HCEC 1CT (cell line): ENCODE measurements at regions not wholly inside any gene's neighbourhood (a gene's known extent, or its start where the extent isn't known, plus 50 kb on each side); places are given as distances from the start of the nearest gene placed in this dataset.
"Not testable (repeated sequence)": the region's sequence is repeated elsewhere in the genome, so short reads cannot be mapped to it uniquely, and the experiment has no call there.

Experiments used
- DNase-seq: peaks from one replicate; pipeline ENCODE4 v3.0.0-alpha.2; 2017

DNA sequence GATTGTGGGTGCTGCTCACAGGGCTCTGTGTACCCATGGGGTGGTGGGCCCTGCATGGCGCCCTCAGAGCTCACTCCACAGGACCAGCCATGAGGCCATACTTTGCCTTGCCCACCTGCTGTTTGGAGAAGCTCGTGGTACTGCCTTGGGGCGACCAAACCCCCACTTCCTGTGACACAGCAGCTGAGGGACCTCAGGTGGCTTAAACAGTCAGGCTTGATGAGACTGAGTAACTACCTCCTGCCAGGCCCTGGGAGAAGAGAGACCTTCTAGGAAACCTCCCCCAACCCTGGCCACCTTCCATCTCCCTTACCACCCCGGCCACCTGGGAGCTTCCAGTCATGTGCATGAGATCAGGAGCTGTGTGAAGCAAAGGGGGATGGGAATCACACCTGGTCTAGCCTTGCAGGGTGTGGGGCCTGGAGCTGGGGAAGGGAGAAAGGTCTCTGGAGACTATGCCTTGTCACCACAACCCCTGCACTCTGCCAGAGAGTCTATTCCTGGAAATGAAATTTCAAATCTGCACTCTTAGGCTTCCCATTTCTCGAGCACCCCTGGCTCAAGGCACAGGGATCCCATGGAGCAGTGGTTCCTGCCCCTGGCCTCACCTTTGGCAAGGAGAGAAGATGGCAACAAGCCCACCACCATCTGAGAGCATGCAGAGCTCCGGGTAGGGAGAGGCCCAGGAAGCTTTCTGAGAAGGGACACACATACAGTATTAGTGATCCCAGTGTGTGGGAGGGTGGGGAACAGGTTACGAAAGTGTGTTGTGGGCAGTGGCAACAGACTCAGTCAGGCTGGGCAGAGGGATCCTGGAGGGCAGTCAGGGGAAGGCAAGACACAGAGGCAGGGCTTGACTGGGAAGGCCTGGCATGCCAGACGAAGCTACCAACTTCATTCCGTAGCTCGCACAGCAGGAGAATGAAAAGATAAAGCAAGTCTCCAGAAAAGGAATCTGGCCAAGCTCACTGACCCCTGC lies 125.0 kb downstream of the URI1 start:
- DNase-seq = no peak

DNA sequence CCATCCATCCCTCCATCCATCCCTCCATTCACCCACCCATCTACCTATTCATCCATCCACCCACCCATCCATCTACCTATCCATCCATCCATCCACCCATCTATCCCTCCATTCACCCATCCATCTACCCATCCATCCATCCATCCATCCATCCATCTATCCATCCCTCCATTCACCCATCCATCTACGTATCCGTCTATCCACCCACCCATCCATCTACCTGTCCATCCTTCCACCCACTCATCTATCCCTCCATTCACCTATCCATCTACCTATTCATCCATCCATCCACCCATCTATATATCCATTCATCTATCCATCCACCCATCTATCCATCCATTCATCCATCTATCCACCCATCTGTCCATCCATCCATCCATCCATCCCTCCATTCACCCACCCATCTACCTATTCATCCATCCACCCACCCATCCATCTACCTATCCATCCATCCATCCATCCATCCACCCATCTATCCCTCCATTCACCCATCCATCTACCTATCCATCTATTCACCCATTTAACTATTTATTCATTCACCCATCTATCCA lies 126.0 kb downstream of the URI1 start:
- not testable (repeated sequence) for DNase-seq

DNA sequence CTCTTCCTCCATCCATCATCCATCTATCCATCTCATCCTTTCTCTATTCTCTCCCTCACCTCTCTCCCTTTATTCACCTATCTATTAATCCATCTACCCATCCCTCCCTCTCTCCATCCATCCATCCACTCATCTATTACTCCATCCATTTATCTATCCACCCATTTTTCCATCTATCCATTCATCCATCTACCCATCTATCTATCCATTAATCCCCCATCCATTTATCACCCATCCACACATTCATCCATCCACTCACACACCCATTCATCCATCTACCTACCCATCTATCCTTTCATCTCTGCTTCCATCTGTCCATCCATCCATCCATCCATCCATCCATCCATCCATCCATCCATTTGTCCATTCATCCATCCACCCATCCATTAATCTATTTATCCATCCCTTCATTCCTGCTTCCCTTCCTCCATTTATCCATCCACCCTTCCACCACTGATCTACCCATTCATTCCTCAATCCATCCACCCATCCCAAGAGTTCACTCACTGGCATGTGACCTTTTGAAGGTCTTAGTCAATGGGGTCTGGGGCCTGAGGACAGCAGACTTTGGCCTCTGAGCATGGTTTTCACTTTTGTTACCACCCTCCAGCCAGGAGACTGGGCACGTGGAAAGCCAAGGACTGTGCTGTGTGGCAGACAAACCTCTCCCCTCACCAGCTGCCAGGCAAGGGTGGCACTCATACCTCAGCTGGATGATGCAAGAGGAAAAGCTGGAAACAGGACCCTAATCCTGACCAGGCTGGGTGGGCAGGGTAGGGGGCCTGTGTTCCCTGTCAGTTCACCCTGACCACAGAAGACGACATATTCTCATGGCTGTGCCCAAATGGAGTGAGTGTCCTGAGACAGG lies 126.7 kb downstream of the URI1 start:
- no peak for DNase-seq

DNA sequence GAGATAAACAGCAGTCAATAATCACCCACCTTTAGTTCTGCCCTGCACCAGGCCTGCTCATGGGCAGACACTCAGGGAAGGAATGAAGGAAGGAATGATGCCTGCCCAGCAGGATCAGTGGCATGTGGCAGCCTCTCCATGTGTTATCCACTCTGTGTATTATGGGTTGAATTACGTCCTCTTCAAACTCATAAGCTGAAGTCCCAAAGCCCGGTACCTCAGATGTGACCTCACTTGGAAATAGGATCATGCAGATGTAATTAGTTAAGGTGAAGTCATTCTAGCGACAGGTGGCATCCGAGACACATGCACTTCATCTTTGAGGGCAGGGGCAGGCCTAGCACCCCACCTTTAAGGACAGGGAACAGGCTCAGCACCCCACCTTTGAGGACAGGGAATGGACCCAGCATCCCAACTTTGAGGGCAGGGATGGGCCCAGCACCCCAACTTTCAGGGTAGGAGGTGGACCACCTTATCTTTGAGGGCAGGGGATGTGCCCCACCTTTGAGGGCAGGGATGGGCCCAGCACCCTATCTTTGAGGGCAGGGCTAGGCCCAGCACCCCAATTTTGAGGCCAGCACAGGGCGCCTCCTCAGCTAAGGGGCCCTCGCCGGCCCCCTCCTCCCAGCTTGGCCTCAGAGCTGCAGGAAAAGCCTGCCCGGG lies 127.6 kb downstream of the URI1 start:
- no peak for DNase-seq

DNA sequence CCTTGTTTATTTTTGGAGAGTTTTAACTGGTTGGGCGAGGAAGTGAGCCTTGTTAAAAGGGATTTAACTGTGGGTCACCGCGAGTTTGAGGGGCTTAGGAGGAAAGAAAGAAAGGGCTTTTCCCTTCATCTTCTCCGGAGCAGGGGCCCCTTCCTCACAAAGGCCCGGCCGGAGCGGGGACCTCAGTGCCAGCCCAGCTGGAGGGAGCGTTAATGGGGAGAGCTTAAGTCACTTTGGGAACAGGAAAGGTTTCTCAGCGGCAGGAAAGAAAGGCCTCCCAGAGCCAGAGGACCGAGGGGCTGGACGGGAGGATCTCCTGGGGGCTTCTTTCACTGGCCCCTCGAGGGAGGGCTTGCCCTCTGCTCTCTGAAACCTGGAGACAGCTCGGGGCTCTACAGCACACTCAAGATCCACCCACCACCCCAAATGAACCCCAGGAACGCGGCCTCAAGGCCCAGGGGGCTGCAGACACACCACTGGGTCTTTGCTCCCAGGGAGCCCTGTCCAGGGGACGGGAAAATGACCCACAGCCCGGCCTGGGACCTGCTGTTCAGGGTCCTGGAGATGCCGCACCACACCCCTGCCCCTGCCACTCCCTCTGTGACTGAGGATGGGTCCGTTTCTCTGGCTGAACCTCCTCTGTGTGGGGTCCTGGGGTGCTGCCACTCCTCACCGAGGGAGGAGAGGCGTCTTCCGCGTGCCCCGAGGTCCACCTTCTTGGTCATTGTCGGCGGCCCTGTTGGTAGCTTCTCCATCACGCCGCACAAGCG lies 128.3 kb downstream of the URI1 start:
- no peak for DNase-seq

DNA sequence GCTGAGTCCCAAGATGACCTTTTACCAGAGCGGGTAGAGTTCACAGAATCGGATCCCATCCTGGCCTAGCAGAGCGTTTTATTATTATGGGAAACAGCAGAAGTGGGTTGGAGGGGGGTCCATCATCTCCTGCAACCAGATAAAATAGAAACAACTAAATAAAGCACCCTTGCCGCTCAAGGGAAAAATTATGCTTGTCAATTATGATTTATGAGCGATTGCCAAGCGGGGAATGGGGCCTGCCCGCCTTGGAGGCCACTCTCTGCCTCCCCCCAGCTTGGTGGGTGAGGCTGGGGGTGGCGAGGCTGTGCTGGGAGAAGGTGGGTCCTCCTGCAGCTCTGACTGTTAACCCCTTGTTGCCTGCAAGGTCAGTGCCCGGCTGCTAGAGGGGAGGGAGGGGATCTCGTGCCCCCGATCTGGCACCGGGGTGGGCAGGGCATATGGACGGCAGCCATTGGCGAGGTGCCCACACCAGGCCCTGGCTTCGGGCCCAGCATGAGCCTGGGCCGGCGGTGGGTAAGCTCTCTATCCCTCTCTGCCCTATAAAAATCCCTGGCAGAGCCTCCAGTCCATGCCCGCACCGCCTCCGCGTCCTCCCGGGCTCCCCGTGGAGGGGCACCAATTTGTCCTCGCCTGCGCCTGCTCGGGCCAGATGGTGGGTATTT lies 129.1 kb downstream of the URI1 start:
- no peak for DNase-seq

DNA sequence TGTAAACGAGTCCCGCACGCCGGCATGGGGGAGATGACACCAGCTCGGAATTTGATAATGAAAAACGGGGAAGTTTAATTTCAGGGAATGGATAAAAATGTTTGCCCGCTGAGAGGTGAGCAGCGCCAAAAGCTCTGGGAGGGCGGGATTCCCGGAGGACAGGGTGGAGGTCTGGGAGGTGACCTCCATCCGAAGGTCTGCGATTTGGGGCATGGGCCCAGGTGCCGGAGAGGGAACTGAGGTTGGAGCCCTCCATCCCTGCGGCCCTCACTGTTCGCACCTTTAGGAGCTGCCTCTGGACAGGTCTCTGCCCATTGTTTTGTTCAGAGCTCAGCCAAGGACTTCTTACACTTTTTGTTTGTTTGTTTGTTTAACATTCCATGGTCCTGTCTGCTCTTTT lies 129.8 kb downstream of the URI1 start:
- DNase-seq = no peak

DNA sequence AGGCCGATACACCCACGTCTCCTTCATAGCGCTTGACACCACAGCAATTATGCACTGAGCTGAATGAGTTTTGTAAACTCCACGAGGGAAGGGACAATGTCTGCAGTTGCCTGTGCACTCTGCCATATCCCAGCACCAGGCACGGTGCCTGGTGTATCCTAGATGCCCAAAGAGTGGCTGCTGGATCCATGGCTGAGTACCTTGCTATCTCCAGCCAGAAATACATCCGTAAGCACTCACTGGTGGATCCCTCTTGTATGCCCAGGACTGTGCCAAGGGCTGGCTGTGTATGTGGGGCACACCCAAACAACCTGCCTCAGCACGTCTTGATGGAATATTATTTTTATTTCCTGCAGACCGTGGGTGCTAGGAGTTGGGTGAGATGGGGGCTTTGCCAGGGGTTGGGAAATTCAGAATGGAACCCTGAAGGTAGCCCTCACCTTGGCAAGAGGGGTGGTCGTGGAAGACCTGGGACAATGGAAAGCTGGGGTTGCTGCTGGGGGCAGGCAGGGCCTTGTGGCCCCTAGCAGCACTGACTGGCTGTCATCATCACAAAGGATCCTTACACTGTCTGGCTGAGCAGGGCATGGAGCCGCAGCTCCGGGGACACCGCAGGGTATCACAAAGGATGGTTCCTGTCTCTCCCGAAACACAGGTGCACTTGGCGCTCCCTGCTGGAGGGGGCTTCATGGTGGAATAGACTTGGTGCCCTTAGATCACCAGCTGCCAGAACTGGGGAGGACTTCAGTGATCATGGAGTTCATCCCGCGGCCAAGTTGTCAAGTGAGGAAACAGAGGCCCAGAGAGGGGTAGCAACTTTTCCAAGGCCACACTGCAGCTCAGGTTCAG lies 131.3 kb downstream of the URI1 start:
- DNase-seq = no peak

DNA sequence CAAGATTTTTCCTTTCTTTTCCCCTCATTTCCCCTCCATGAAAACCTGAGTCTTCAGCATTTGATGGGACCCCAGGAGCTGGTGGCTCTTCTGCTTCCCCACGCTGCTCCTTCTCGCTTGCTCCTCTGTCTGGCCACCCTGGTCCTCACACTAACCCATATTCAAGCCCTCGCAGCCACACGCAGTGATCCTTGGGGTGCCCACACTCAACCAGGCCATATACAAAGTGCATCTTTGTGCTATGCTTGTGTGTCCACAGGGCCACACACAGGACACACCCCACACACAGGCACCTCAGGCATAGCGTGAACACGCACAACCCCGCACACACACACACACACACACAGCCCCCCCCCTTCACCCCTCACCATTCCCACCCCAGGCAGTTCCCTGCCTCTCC lies 132.1 kb downstream of the URI1 start:
- no peak for DNase-seq

DNA sequence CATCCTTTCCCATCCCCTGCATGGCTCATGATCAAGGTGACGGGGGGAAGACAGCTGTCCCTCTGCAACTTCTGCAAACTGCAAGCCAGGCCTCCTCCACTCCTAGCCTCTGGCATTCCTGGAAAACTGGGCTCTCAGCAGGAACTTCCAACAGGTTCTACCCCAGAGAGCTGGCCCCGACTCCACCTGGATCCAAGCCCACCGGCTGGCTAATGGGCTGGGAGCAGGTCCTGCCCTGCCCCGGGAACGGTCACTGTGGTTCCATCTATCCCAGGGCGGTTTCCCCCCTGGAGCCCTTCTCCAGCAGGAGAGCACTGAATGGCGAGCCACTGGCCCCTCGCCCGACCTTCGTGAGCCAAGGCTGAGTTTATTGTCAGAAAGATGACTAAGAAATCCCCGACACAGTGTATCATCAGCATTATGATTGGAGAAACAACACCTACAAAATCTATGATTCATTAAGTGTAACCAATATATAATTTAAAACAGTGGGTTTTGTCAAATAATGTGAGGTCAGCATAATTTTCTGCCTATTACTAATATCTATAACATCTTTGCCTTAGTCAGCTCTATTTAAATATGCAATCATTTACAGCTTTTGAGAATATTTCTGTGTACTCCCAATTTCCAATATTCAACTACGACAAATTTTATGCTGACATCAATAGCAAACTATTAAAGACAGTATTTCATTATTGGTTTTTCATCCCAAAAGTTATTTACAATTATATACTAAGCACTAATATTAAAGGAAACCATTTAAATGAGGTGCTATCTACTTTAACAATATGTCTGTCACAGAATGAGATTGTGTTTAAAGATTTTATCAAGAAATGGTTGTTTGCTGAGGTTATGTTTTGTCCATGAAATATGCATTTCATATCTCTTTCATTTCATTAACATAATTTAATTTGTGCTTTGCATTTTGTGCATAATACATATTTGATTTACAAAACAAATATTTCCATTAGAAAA lies 133.0 kb downstream of the URI1 start:
- no peak for DNase-seq

DNA sequence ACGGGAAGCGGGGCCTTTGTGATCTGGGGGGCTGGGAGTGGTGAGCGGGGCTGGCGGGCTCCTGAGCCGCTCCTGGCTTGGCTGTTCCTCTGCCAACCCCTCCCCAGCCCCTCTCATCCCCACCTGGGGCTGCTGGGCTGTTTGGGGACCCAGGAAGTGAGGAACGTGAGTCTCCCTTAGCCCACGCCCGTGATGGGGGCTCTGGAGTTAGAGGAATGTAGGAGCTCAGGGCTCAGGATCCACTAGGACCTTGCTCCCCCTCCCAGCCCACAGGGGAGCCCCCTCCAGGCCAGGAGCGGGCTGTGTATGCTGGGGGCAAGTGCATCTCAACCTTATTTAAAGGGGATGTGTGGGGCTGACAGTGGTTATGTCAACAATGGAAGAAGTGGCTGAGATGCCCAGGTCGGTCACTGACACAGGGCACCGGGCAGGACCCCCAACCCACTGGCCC lies 134.1 kb downstream of the URI1 start:
- no peak for DNase-seq

DNA sequence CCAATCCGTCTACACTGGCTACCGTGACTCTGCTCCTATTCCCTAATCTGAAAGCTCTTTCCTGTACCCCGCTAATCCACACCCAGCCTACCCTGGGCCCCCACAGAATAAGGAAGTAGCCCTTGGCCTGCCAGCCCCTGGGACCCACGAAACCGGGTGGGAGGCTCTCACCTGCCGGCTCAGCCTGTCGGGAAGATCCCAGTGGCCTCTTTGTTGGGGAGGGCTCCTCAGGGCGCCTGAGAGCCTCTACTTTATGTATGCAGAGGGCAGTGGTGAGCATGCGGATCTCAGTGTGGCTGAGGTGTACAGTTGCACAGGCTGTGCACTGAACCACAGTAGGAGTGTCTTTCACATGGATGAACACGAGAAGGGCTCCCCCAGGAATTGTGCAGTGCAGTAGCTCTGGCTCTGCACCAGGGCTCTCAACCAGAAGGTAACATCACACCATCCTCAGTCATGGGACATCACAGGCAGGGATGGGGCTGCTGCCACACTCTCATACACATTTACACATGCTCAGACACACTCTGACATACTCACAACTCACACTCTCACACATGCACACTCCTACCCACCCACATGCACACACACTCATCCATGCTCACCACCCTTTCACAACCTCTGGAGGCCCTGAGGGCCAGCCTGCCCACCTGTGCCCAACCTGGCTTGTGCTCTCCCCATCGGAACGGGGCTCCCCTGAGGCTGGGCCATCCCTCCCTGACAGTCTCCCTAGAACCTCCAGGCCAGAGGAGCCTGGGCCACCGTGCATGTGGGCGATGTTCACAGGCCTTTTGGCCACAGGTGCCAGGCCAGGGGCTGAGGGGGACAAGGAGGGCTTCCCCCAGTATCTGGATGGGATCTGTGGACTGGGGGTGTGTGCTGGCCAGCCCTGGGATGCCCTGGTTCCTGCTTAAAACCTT lies 135.0 kb downstream of the URI1 start:
- no peak for DNase-seq

DNA sequence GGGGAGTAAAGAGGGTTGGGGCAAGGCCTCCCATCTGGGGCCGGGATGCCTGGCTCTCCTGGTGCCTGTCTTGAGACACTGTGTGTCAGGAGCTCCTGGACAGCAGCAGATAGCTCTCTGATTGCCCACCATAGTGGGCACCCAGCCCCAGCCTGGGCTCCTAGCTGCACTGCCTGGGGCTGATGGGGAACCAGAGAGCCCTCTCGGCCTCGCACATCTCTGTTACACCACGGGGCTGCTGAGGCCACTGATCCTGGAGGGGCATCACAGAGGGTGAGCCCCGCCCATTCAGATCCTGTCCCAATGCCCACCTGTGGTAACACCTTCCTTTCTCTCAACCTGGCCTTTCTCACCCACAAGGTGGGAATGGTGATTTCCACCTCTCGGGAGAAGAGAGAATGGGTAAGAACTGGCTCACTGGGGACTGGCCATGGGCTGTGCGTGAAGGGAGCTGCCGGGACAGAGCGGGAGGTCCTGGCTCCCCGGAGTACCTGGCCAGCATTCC lies 135.9 kb downstream of the URI1 start:
- no peak for DNase-seq

DNA sequence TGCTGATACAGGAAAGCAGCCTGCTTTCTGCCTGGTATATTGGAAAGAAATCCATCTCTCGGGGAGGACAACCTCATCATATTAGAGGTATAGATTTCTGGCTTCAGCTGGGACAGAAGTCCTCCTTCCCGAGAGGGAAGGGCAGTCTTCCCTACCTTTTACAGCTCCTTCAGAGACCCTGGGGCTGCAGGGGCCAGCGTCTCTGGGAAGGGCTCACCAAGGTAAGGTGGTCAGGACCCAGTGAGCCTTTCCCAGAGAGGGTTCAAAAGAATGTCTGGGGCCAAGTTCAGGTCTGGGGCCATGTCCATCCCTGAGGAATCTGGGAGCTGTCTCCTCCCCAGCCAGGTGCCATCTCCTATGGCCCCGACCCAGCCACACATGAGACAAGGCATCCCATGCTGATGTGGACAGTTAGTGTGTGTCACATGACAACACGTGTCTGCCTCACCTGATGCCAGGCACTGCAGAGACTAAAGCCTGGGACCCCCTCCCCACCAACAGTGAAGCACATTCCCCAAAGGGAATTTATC lies 136.4 kb downstream of the URI1 start:
- no peak for DNase-seq

DNA sequence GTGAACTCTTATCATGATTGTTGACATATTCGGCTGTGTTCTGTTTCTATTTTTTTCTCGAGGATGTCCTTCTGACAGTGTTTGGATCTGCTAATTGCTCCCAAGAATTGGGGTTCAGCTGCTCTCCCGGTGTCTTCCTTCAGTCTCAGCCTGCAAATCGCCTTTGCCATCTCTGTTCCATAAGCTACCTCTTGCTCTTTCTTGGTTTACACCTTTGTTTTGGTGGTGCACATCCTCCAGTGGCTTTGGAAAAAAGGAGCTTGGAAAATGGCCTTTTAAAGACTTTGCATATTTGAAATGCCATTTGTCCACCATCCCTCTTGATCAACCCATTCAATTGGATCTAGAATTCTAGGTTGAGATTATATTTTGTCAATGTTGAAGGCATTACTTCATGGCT lies 137.2 kb downstream of the URI1 start:
- no peak for DNase-seq

DNA sequence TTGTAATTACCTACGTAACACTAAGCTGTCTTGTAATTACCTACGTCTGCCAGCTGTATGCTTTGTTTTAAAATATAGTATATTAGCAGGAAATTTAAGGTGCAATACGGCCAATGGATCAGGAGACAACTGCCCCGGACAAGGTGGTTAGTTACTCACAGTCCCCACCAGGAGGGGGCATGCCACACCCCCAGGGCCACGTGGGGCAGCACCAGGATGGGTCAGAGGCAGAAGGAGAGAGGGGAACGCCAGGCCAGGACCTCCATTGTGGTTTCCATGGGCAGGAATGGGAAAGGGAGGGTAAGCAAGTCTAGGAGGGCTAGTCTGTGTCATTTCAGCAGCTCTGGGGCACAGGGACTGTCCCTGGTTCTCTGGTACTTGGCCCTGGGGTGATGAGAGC lies 140.1 kb downstream of the URI1 start:
- DNase-seq = no peak

DNA sequence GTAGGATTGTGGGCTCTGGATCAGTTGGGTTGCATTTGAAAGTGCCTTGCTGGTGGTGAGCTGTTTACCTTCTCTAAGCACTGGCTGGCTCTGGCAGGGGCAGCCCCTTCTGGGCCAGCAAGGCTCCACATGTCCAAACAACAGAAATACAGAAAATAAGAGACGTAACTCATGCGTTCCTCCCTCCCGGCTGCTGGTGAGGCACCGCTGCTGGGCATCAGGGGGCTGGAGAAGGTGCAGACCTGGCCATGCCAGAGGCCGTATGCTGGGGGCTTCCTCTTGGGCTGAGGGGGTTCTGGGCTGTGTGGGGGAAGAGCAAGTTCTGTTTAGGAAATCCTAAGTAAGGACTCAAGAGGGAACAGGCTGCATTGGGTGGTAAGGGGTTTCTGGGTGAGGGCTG lies 140.6 kb downstream of the URI1 start:
- no peak for DNase-seq
